ENCODE measurements at regions not wholly inside any gene's neighbourhood (a gene's known extent, or its start where the extent isn't known, plus 50 kb on each side); places are given as distances from the start of the nearest gene placed in this dataset.
"Not testable (repeated sequence)": the region's sequence is repeated elsewhere in the genome, so short reads cannot be mapped to it uniquely, and the experiment has no call there.

DNA sequence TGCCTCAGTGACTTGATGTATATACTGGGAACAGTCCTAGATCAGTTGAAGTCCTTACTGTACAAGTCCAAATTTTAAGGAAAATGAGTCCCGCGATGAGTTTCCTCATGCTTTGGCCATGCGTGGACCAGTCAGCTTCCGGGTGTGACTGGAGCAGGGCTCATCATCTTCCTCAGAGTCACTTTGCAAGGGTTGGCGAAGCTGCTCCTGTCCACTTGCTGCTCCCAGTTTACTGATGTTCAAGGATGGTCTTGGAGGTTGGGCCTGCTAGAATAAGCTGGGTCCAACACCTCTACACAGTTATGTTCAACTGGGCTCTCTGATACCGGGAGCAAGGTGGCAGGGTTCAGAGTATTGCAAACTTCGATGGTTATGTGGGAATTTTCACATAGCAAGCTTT, 66.2 kb upstream of the PRMT8 start:
- H3K27ac ChIP-seq (ENCODE audit: low read length); H3K36me3 ChIP-seq (ENCODE audit: control insufficient read depth in 1 of 2, insufficient read depth in 2 of 2, low read length in 2 of 2); H3K4me3 ChIP-seq (ENCODE audit: low read depth in 1 of 2, low read length in 2 of 2); H3K4me1 ChIP-seq (ENCODE audit: control insufficient read depth in 1 of 2, insufficient read depth in 2 of 2, low read length in 2 of 2); H3K9me3 ChIP-seq (ENCODE audit: control insufficient read depth in 1 of 2, low read length in 2 of 2): not testable (repeated sequence)
- peaks cover 12% of the 10 kb centered on the region for H3K27me3 ChIP-seq (ENCODE audit: low read depth, low read length)

DNA sequence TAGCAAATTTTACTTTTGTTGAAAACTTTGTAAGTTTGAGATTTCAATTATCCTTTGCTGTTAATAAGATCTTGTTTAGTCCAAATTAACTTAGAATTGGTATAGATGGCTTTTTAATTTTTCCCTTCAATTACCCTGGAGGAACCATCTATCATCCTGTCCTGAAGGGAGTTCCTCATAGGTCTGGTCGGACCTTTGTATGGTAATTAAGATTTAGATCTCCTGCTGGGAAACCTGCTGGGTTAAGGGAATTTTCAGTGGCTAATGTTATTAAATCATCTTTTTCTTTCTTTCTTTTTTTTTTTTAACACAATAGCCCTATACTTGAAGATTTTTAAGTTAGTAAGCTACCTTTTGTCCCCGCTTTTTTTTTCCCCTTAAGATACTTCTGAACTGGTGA, 63.0 kb upstream of the PRMT8 start:
- Histone ChIP-seq H3K27me3 (ENCODE audit: low read depth, low read length) (no peaks in the 10 kb centered on the region), H3K4me3 (ENCODE audit: low read depth in 1 of 2, low read length in 2 of 2) (no peak overlapping the region), H3K36me3 (ENCODE audit: control insufficient read depth in 1 of 2, insufficient read depth in 2 of 2, low read length in 2 of 2) (no peaks in the 10 kb centered on the region), H3K9me3 (ENCODE audit: control insufficient read depth in 1 of 2, low read length in 2 of 2) (no peaks in the 10 kb centered on the region), H3K27ac (ENCODE audit: low read length) (no peak overlapping the region), H3K4me1 (ENCODE audit: control insufficient read depth in 1 of 2, insufficient read depth in 2 of 2, low read length in 2 of 2) (no peaks in the 10 kb centered on the region)

DNA sequence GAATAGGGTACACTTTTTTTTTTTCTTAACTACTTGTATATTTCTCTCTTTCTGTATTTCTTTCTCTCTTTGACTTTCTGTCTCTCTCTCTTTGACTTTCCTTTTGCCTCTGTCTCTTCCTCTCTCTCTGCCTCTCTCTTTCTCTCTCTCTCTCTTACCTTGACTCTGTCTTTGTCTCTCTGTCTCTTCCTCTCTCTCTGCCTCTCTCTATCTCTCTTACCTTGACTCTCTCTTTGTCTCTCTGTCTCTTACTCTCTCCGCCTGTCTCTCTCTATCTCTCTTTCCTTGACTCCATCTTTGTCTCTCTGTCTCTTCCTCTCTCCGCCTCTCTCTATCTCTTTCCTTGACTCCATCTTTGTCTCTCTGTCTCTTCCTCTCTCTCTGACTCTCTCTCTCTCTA, 62.4 kb upstream of the PRMT8 start:
- Histone ChIP-seq H3K4me3 (ENCODE audit: low read depth in 1 of 2, low read length in 2 of 2) (no peak overlapping the region), H3K27ac (ENCODE audit: low read length) (no peak overlapping the region), H3K36me3 (ENCODE audit: control insufficient read depth in 1 of 2, insufficient read depth in 2 of 2, low read length in 2 of 2) (no peaks in the 10 kb centered on the region), H3K9me3 (ENCODE audit: control insufficient read depth in 1 of 2, low read length in 2 of 2) (no peaks in the 10 kb centered on the region), H3K27me3 (ENCODE audit: low read depth, low read length) (no peaks in the 10 kb centered on the region), H3K4me1 (ENCODE audit: control insufficient read depth in 1 of 2, insufficient read depth in 2 of 2, low read length in 2 of 2) (no peaks in the 10 kb centered on the region)

DNA sequence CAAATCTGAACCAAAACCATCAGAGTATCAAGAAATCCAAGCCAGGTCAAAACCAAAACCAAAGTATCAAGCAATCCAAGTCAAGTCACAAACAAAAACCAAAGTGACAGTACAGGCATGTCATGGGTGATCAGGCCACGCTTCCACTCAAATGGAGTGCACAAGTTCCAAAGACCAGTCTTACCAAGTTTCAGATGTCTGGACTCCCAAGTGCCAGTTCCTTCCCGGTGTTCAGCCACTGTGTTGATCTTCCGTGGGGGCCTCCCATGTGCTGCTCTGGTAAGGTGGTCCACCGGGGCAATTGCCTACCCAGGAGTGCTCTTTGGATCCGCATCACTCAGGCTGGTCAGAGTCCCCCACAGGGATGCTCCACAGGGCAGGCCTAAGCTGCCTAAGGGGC, 61.5 kb upstream of the PRMT8 start:
- not testable (repeated sequence) for H3K4me1 ChIP-seq (ENCODE audit: control insufficient read depth in 1 of 2, insufficient read depth in 2 of 2, low read length in 2 of 2); H3K36me3 ChIP-seq (ENCODE audit: control insufficient read depth in 1 of 2, insufficient read depth in 2 of 2, low read length in 2 of 2); H3K27me3 ChIP-seq (ENCODE audit: low read depth, low read length); H3K4me3 ChIP-seq (ENCODE audit: low read depth in 1 of 2, low read length in 2 of 2); H3K27ac ChIP-seq (ENCODE audit: low read length); H3K9me3 ChIP-seq (ENCODE audit: control insufficient read depth in 1 of 2, low read length in 2 of 2)

DNA sequence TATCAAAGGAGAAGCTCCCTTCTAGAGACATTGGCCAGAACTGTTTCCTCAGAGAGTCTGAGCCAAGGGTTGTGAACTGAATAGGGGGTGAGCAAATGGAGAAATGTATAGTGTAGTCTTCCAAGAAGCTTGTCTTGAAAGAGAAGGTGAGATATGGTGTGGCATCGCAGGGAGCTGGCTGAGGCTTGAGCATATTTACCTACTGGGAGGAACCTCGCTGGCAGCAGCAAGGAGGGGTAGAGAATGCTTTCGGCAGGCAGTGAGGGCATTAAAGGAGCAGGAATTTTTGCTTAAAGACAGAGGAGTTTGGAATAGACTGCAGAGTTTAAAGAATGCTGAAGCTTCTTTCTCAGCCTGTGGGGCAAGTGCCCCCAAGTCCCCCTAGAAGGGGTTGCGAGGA, 59.3 kb upstream of the PRMT8 start:
- Histone ChIP-seq H3K4me1 (ENCODE audit: control insufficient read depth in 1 of 2, insufficient read depth in 2 of 2, low read length in 2 of 2) (no peaks in the 10 kb centered on the region), H3K4me3 (ENCODE audit: low read depth in 1 of 2, low read length in 2 of 2) (no peak overlapping the region), H3K27ac (ENCODE audit: low read length) (no peak overlapping the region), H3K9me3 (ENCODE audit: control insufficient read depth in 1 of 2, low read length in 2 of 2) (no peaks in the 10 kb centered on the region), H3K27me3 (ENCODE audit: low read depth, low read length) (no peaks in the 10 kb centered on the region), H3K36me3 (ENCODE audit: control insufficient read depth in 1 of 2, insufficient read depth in 2 of 2, low read length in 2 of 2) (no peaks in the 10 kb centered on the region)

DNA sequence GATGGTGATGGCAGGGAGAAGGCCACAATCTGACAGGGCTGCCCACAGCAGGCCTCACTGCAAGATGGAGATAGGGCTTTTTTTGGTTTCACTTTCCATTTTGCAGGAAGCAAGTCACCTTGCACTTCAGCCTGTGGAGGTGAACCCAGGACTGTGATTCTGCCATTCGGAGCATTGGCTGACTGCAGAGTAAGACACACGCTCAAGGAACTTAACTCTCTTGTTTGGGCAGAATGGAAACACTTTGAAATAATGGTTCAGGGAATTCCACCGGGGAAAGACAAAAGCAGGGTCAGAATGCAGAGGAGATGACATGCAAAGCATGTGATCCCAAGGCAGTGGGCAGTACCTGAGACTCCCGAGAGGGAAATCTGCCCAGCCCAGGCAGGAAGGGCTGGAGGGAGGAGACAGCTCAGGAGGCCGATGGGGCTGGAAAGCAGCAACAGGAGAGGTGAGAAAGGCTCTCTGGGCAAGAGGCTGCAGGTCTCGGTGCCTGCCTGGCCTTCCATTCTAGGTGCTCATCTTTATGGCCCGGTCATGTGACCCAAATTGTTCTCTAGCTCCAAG, 58.7 kb upstream of the PRMT8 start:
- Histone ChIP-seq H3K27ac (ENCODE audit: low read length) (no peak overlapping the region), H3K4me3 (ENCODE audit: low read depth in 1 of 2, low read length in 2 of 2) (no peak overlapping the region), H3K4me1 (ENCODE audit: control insufficient read depth in 1 of 2, insufficient read depth in 2 of 2, low read length in 2 of 2) (no peaks in the 10 kb centered on the region)

DNA sequence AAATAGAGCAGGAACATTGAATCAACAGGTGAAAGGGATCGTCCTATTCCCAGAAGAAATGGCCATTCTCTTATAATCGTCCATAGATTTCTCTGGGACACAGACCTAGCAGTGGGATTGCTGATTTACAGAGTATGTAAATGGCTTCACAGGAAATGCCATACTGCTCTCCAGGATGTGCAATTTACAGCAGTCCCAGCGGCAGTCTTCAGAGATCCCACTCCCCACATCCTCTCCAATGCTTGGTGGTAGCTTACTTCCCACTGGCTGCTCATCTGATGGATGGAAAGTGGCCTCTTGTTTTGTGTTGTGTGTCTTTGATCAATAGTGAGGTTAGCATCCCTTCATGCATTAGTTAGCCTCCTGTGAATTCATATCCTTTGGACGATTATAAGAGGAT, 58.1 kb upstream of the PRMT8 start:
- no peaks in the 10 kb centered on the region for H3K9me3 ChIP-seq (ENCODE audit: control insufficient read depth in 1 of 2, low read length in 2 of 2)

More for the DNA sequence above, 58.7 kb upstream of the PRMT8 start:
- no peaks in the 10 kb centered on the region for H3K36me3 ChIP-seq (ENCODE audit: control insufficient read depth in 1 of 2, insufficient read depth in 2 of 2, low read length in 2 of 2)
- no peaks in the 10 kb centered on the region for H3K27me3 ChIP-seq (ENCODE audit: low read depth, low read length)
- no peaks in the 10 kb centered on the region for H3K9me3 ChIP-seq (ENCODE audit: control insufficient read depth in 1 of 2, low read length in 2 of 2)

DNA sequence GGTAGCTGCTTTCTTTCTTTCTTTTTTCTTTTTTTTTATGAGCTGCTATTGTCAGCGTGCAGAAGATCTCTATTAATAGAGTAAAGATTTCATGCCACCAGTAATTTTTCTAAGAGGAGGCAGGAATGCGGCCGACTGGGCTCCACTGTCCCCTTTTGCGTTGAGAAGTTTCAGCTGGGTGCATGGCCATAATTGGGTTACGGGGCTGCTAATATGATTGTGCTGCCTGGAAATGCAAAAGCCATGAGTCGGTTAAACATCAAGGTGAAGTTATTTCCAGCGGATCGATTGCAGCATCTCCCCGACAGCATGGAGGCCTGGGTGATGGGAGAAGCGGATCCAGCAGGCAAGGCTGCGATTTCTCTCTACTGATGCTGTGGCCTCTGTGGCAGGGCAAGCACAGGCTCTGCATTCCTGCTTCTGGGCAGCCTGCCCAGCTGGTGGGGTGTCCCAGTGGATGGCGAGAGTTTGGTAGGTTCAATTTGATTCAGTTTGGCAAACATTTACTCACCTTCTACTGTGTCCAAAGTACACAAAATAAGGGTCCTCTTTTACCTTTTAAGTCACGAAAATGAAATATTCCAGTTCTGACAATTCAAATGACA, 54.4 kb upstream of the PRMT8 start:
- no peak overlapping the region for H3K4me3 ChIP-seq (ENCODE audit: low read depth in 1 of 2, low read length in 2 of 2)
- H3K27ac ChIP-seq (ENCODE audit: low read length) = no peak overlapping the region
- no peaks in the 10 kb centered on the region for H3K27me3 ChIP-seq (ENCODE audit: low read depth, low read length)
- no peaks in the 10 kb centered on the region for H3K36me3 ChIP-seq (ENCODE audit: control insufficient read depth in 1 of 2, insufficient read depth in 2 of 2, low read length in 2 of 2)
- no peaks in the 10 kb centered on the region for H3K4me1 ChIP-seq (ENCODE audit: control insufficient read depth in 1 of 2, insufficient read depth in 2 of 2, low read length in 2 of 2)
- H3K9me3 ChIP-seq (ENCODE audit: control insufficient read depth in 1 of 2, low read length in 2 of 2) = no peaks in the 10 kb centered on the region

More for the DNA sequence above, 58.1 kb upstream of the PRMT8 start:
- Histone ChIP-seq H3K4me1 (ENCODE audit: control insufficient read depth in 1 of 2, insufficient read depth in 2 of 2, low read length in 2 of 2) (no peaks in the 10 kb centered on the region), H3K4me3 (ENCODE audit: low read depth in 1 of 2, low read length in 2 of 2) (no peak overlapping the region), H3K36me3 (ENCODE audit: control insufficient read depth in 1 of 2, insufficient read depth in 2 of 2, low read length in 2 of 2) (no peaks in the 10 kb centered on the region), H3K27me3 (ENCODE audit: low read depth, low read length) (no peaks in the 10 kb centered on the region), H3K27ac (ENCODE audit: low read length) (no peak overlapping the region)

DNA sequence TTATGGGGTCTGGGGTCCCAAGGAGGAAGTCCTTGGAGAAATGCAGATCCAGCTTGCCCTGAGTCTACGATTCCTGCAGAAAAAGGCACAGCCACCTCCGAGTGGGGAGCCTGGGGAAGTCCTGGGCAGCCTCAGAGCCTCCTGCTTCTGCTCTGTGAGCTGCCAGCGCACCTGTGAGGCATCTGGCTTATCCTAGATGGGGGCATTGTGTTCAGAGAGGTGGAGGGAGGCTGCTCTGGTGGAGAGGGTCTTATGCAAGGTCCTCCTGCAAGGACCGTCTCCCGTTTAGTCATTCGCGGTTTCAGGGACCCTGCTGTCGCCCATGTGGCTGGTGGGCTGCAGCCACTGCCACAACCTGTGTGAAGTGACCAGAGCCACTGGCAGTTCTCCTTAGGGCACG, 53.0 kb upstream of the PRMT8 start:
- H3K4me1 ChIP-seq (ENCODE audit: control insufficient read depth in 1 of 2, insufficient read depth in 2 of 2, low read length in 2 of 2) = no peaks in the 10 kb centered on the region
- H3K27me3 ChIP-seq (ENCODE audit: low read depth, low read length) = no peaks in the 10 kb centered on the region
- no peak overlapping the region for H3K27ac ChIP-seq (ENCODE audit: low read length)
- H3K36me3 ChIP-seq (ENCODE audit: control insufficient read depth in 1 of 2, insufficient read depth in 2 of 2, low read length in 2 of 2) = no peaks in the 10 kb centered on the region
- no peaks in the 10 kb centered on the region for H3K9me3 ChIP-seq (ENCODE audit: control insufficient read depth in 1 of 2, low read length in 2 of 2)
- no peak overlapping the region for H3K4me3 ChIP-seq (ENCODE audit: low read depth in 1 of 2, low read length in 2 of 2)

DNA sequence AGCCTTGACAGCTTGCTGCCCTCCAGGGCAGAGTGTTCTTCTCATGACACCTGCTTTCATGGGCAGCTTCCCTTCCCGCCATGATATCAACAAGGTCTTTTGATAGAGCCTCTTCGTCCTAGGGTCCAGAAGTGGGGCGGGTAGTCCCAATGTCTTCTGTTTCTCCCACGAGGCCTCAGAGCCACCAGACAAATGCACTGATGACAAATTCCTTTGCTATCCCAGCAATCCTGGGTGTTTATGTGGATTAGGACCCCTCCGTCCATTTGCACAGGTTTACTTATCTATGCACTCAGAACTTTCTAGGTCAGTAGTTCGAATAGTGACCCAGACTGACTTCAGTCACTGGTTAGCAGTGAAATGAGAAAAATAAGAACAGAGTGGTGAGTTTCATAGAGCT, 52.6 kb upstream of the PRMT8 start:
- Histone ChIP-seq H3K4me1 (ENCODE audit: control insufficient read depth in 1 of 2, insufficient read depth in 2 of 2, low read length in 2 of 2) (no peaks in the 10 kb centered on the region), H3K27me3 (ENCODE audit: low read depth, low read length) (no peaks in the 10 kb centered on the region), H3K36me3 (ENCODE audit: control insufficient read depth in 1 of 2, insufficient read depth in 2 of 2, low read length in 2 of 2) (no peaks in the 10 kb centered on the region), H3K4me3 (ENCODE audit: low read depth in 1 of 2, low read length in 2 of 2) (no peak overlapping the region), H3K9me3 (ENCODE audit: control insufficient read depth in 1 of 2, low read length in 2 of 2) (no peaks in the 10 kb centered on the region), H3K27ac (ENCODE audit: low read length) (no peak overlapping the region)

Measured in muscle layer of duodenum (tissue), 2 donors.